OCI-LY1 (cell line): ENCODE measurements at regions not wholly inside any gene's neighbourhood (a gene's known extent, or its start where the extent isn't known, plus 50 kb on each side); places are given as distances from the start of the nearest gene placed in this dataset.

Source experiments
- H2AFZ ChIP-seq: fragments of 200-600 bp; sonication (generic), shearing (Covaris generic); 2 replicates; pipeline ENCODE4 v1.6.0; 2014; ENCODE audit warnings: antibody characterized with exemption, mild to moderate bottlenecking, low read length
- H3F3A ChIP-seq: fragments of 200-600 bp; sonication (generic), shearing (Covaris generic); 2 replicates; pipeline ENCODE4 v1.6.0; 2014; ENCODE audit warnings: mild to moderate bottlenecking, antibody characterized with exemption, low read length, moderate library complexity; ENCODE audit not compliant: insufficient read depth
- H3K27ac ChIP-seq: fragments of 200-600 bp; sonication (generic); 2 replicates; pipeline ENCODE4 v1.5.1; 2014; ENCODE audit warnings: low read length, mixed run types, mild to moderate bottlenecking, low read depth; ENCODE audit not compliant: poor library complexity, severe bottlenecking
- H3K27me3 ChIP-seq: fragments of 200-600 bp; sonication (generic); 2 replicates; pipeline ENCODE4 v1.6.0; 2014; ENCODE audit warnings: antibody characterized with exemption, mild to moderate bottlenecking, low read length, moderate library complexity; ENCODE audit not compliant: insufficient read depth
- H3K36me3 ChIP-seq: fragments of 200-600 bp; sonication (generic); 2 replicates; pipeline ENCODE4 v1.6.1; 2014; ENCODE audit warnings: mild to moderate bottlenecking, antibody characterized with exemption, low read length, moderate library complexity, mixed read lengths; ENCODE audit not compliant: insufficient read depth
- H3K4me1 ChIP-seq: fragments of 200-600 bp; sonication (generic); 2 replicates; pipeline ENCODE4 v1.5.1; 2014; ENCODE audit warnings: mild to moderate bottlenecking, low read length, moderate library complexity; ENCODE audit not compliant: insufficient read depth, severe bottlenecking
- H3K4me2 ChIP-seq: fragments of 200-600 bp; sonication (generic), shearing (Covaris generic); 2 replicates; pipeline ENCODE4 v1.6.1; 2014; ENCODE audit warnings: low read length
- H3K4me3 ChIP-seq: fragments of 200-600 bp; sonication (generic); 2 replicates; pipeline ENCODE4 v1.5.1; 2014; ENCODE audit warnings: low read length, low read depth, mild to moderate bottlenecking, mixed read lengths; ENCODE audit not compliant: poor library complexity, severe bottlenecking
- H3K79me2 ChIP-seq: fragments of 200-600 bp; shearing (Covaris generic); 2 replicates; pipeline ENCODE4 v1.6.1; 2016; ENCODE audit warnings: mixed run types, low read length, mixed read lengths; ENCODE audit not compliant: insufficient read depth
- H3K9ac ChIP-seq: fragments of 200-600 bp; sonication (generic), shearing (Covaris generic); 2 replicates; pipeline ENCODE4 v1.6.1; 2014; ENCODE audit warnings: mild to moderate bottlenecking, low read length, mixed read lengths
- H3K9me2 ChIP-seq: fragments of 200-600 bp; sonication (generic), shearing (Covaris generic); 2 replicates; pipeline ENCODE4 v1.6.1; 2014; ENCODE audit warnings: low read depth, mild to moderate bottlenecking, low read length, mixed read lengths
- H3K9me3 ChIP-seq: fragments of 200-600 bp; shearing (Covaris generic); 2 replicates; pipeline ENCODE4 v1.6.1; 2014; ENCODE audit warnings: low read length, mixed read lengths
- H4K20me1 ChIP-seq: fragments of 200-600 bp; sonication (generic), shearing (Covaris generic); 2 replicates; pipeline ENCODE4 v1.6.0; 2016; ENCODE audit warnings: mild to moderate bottlenecking, low read length; ENCODE audit not compliant: insufficient read depth
- EZH2 ChIP-seq: fragments of 200-600 bp; sonication (generic), shearing (Covaris generic); IDR thresholded peaks from 2 replicates; pipeline ENCODE4 v1.8.0; 2017; ENCODE audit warnings: borderline replicate concordance, mixed run types, mild to moderate bottlenecking, antibody characterized with exemption, low read length, moderate library complexity, mixed read lengths
- TF ChIP-seq, protein P1 (sequence below): fragments of 200-600 bp; sonication (generic), shearing (Covaris generic); IDR thresholded peaks from 2 replicates; pipeline ENCODE4 v1.5.1; 2017; ENCODE audit warnings: mild to moderate bottlenecking, antibody characterized with exemption, low read length, moderate library complexity, mixed read lengths

- Histone ChIP-seq H3K27me3 (no peaks in the 10 kb centered on the region), H3K9ac (no peak overlapping the region), H3K4me1 (no peaks in the 10 kb centered on the region), H4K20me1 (no peaks in the 10 kb centered on the region), H3K4me3 (no peak overlapping the region), H2AFZ (no peak overlapping the region), H3K79me2 (no peaks in the 10 kb centered on the region), H3K9me3 (no peaks in the 10 kb centered on the region), H3K27ac (no peak overlapping the region), H3F3A (no peaks in the 10 kb centered on the region), H3K36me3 (no peaks in the 10 kb centered on the region), H3K9me2 (no peaks in the 10 kb centered on the region), H3K4me2 (no peak overlapping the region)
- no peak for TF ChIP-seq EZH2
- TF ChIP-seq, protein P1, sequence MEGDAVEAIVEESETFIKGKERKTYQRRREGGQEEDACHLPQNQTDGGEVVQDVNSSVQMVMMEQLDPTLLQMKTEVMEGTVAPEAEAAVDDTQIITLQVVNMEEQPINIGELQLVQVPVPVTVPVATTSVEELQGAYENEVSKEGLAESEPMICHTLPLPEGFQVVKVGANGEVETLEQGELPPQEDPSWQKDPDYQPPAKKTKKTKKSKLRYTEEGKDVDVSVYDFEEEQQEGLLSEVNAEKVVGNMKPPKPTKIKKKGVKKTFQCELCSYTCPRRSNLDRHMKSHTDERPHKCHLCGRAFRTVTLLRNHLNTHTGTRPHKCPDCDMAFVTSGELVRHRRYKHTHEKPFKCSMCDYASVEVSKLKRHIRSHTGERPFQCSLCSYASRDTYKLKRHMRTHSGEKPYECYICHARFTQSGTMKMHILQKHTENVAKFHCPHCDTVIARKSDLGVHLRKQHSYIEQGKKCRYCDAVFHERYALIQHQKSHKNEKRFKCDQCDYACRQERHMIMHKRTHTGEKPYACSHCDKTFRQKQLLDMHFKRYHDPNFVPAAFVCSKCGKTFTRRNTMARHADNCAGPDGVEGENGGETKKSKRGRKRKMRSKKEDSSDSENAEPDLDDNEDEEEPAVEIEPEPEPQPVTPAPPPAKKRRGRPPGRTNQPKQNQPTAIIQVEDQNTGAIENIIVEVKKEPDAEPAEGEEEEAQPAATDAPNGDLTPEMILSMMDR: no peak
These were observed 309.1 kb downstream of the ARL6IP6 start for GRCh38 chr2:153027533-153027932.

- H3F3A ChIP-seq: no peaks in the 10 kb centered on the region
- H3K9me3 ChIP-seq: no peaks in the 10 kb centered on the region
- no peaks in the 10 kb centered on the region for H3K4me1 ChIP-seq
- no peak overlapping the region for H3K4me2 ChIP-seq
- no peak overlapping the region for H3K9ac ChIP-seq
- no peak overlapping the region for H3K4me3 ChIP-seq
- no peaks in the 10 kb centered on the region for H3K9me2 ChIP-seq
- H3K79me2 ChIP-seq: no peaks in the 10 kb centered on the region
- no peaks in the 10 kb centered on the region for H4K20me1 ChIP-seq
- H3K27me3 ChIP-seq: no peaks in the 10 kb centered on the region
- H3K27ac ChIP-seq: no peak overlapping the region
- H2AFZ ChIP-seq: no peak overlapping the region
- H3K36me3 ChIP-seq: no peaks in the 10 kb centered on the region
- no peak for TF ChIP-seq EZH2
These were observed 301.8 kb downstream of the ARL6IP6 start for GRCh38 chr2:153020201-153020600.

DNA sequence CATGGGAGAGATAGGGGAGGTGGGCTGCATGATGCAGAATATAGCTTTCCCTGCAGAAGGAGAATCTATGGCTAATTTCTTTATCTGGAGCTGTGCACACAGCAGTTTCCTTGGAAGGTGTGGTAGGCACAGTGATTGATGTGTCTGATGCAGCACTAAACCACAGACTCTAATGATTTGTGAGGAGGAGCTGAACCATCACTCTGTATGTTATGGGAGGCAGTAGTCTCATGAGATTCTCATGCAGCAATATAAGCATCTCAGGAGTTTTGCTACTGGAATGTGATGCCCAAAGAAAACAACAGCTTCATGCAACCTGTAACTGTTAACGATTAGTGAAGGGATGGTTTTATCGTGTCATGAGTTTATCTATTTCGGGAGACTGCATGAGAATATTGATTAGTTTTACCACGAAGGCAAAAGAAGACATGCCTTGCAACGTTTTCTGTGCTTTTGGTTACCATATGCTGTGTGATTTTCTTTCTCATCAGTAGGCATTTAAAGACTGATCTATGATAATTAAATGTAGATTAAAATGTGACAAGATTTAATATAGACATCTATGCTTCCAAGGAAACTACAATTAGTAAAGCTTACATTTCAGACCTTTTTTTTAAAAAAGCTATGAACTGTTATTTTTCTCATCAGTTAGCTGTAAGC, 286.8 kb downstream of the ARL6IP6 start:
- H2AFZ ChIP-seq: no peak overlapping the region
- H3K79me2 ChIP-seq: no peaks in the 10 kb centered on the region
- no peaks in the 10 kb centered on the region for H4K20me1 ChIP-seq
- no peak overlapping the region for H3K9ac ChIP-seq
- H3K27me3 ChIP-seq: no peaks in the 10 kb centered on the region
- H3K36me3 ChIP-seq: no peaks in the 10 kb centered on the region
- no peaks in the 10 kb centered on the region for H3K9me2 ChIP-seq
- H3K4me1 ChIP-seq: no peaks in the 10 kb centered on the region
- no peak overlapping the region for H3K4me2 ChIP-seq
- TF ChIP-seq, protein P1: no peak
- no peak for TF ChIP-seq EZH2
- H3F3A ChIP-seq: no peaks in the 10 kb centered on the region
- no peak overlapping the region for H3K4me3 ChIP-seq
- no peaks in the 10 kb centered on the region for H3K9me3 ChIP-seq
- H3K27ac ChIP-seq: no peak overlapping the region

DNA sequence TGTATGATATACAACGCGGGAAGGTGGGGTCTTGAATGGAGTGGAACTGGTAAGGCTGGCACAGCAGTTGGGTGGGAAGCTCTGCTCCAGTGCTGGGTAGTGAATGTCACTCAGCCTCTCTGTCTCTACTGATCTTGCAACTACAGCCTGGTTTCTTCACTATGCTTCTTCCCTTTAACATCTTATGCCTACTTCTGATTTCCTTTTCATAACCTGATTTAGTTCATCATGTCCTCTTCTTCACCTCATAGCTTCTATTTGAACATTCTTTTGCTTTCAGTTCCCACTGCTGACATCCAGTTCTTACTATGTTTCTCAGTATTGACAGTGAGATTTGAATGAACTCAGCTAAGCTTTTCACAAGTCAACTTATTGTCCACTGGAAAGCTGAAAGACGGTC, 286.2 kb downstream of the ARL6IP6 start:
- Histone ChIP-seq H3K4me3 (no peak overlapping the region), H3K9ac (no peak overlapping the region), H3K79me2 (no peaks in the 10 kb centered on the region), H3K9me2 (no peaks in the 10 kb centered on the region), H3K27ac (no peak overlapping the region), H3K4me2 (no peak overlapping the region), H4K20me1 (no peaks in the 10 kb centered on the region), H3K4me1 (no peaks in the 10 kb centered on the region), H3F3A (no peaks in the 10 kb centered on the region), H3K27me3 (no peaks in the 10 kb centered on the region), H3K9me3 (no peaks in the 10 kb centered on the region), H2AFZ (no peak overlapping the region), H3K36me3 (no peaks in the 10 kb centered on the region)
- TF ChIP-seq, protein P1: no peak
